ENCODE measurements at regions not wholly inside any gene's neighbourhood (a gene's known extent, or its start where the extent isn't known, plus 50 kb on each side); places are given as distances from the start of the nearest gene placed in this dataset.

DNA sequence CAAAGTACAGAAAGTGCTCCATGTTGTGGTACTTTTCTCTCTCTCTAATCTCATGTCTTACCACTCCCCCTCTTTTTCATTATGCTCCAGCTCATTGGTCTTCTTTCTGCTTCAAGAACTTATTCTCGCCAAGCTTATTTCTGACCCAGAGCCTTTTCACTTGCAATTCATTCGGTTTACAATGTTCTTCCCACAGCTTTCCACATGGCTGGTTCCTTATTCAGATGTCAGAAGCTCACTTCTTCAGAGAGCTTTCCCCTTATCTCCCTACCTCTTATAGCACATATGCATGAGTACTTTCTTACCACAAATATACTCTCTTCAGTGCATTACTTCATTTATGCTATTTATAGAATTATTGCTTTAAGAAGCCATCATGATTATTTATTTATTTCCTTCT lies 338.8 kb upstream of the ATP10B start:
- TF ChIP-seq POLR2A (IDR thresholded peaks at IDR 0.05; ENCODE audit: low read length) (no peak), GATA1 (IDR thresholded peaks at IDR 0.05; ENCODE audit: low read depth, low read length) (no peak)

All from erythroblast (primary cell).